Activated CD8-positive, alpha-beta memory T cell treated with anti-CD3 and anti-CD28 coated beads for 4 hours (primary cell): ENCODE measurements at regions not wholly inside any gene's neighbourhood (a gene's known extent, or its start where the extent isn't known, plus 50 kb on each side); places are given as distances from the start of the nearest gene placed in this dataset.
A peak's percentile ranks its signal among the peaks of the same experiment; 100 is the strongest.

Experiments used
- DNase-seq, 2 donors: peaks; one replicate each; pipeline ENCODE4 v3.0.0-alpha.2; 2020; ENCODE audit warnings: low read depth in 2 of 2

DNA sequence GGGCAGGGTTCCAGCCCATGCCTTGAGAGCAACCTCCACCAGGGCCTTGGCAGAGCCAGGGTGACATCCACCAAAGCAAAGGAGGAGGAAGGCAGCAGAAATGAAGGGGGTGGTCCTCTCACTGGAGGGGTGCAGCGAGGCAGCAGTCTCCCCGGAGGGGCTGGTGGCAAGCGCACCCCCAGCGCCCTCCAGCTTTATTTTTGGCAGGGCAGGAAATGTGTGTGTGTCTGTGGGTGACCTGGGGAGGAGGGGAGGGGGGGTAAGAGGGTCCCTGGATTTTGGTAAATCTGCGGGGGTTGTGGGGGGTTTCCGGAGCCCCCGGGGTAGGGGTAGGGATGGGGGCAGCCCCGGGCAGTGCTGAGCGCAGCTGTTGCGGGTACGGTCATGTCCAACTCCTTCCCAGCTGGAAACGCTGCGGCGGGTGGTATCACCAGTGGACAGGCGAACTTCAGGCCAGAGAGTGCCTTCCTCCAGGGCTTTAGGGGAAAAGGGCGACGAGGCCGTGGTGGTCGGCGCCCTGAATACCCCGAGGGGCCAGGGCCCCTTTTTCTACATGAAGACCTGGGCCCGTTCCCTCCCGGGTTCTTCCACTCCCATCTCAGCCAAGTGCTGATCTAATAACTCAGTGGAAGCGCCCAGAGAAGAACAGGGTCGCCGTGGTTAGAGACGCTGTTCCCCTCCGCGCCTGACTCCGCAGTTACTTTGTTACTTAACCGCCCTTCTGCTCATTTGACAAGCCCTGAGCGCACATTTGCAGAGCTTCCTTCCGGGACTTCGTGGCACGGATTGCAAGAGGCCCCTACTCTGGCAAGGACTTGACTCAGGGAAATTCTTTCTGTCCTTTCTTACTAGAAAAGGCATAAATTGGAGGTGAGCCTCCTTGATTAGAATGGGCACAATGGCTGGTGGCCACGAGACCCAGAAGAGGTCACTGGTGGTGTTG lies 55.2 kb downstream of the FOS start:
- peak; percentile 5 to 19 for DNase-seq

GRCh38 chr14:75334549-75335051 lies 56.0 kb downstream of the FOS start:
- DNase-seq = no peak

DNA sequence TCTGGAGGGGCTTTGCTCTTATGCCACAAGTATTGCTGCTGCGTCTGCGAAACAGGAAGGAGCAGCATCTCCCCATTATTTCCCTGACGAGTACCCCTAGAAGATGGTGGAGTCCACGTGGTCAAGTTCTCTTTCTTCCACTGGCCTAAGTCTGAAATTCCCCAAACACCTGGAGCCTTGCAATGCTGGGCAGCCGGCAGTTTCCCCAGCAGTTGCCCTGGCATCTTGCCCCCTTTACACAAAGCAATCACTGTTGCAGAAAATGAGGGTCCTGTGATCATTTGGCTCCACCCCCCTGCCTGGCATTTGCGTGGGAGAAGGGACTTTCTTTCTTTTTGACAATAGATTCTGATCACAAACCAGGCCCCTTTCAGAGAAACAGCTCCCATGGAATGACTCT lies 56.9 kb downstream of the FOS start:
- no peak for DNase-seq

DNA sequence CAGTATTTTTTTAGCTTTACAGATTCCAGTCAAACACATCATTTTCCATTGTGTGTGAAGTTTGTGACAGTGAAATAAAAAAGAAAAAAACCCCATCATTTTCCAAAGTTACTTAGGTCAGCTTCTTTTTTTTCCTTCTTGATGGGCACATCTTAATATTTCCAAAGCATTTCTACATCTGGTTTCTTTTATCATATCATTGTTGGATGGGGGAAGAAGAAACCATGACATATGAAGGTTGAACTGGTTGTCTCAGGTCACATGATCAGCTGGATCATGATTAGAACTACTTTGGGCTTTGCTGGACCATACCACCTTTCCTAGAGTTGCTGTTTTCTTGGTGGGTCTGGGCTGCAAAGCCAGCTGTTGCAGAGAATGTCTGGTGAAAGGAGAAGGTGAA lies 59.8 kb downstream of the FOS start:
- DNase-seq = no peak

GRCh38 chr14:75339059-75339458 lies 60.4 kb downstream of the FOS start:
- no peak for DNase-seq

DNA sequence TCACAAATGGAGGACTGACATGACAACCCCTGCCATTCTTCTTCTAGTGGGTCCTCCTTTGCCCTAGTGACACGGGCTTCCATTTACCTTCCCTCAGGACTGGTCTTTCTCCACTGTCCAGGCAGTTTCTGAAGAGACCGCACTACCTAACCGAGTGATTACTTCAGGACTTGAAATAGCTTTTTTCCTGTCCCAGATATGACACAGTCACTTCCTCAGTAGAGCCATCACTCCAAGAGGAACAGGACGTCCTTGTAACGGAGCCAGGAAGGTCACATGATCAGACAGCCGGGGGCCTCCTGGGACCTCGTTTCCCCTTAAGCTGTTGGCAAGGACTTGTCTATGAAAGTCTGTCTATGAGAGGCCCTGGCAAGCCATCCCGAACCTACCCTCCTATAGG lies 62.3 kb downstream of the FOS start:
- no peak for DNase-seq

DNA sequence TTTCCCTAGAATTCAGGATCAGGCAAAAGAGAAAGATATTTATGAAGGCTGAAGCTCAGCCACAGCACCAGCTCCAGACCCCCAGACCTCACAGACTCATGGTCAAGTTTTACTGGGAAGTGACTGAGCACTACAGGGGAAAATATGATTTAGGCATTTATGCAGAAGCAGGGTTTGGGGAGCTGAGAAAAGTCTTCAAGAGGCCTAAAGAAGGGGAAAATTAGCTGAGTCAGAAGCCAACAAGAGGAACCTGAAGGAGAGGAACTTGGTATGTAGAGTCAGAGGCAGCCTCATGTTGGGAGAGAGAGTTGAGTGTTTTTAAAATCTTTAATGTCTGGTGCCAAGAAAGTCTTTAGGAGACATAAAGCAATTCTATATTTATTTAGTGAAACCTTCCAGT lies 63.0 kb downstream of the FOS start:
- DNase-seq = no peak

DNA sequence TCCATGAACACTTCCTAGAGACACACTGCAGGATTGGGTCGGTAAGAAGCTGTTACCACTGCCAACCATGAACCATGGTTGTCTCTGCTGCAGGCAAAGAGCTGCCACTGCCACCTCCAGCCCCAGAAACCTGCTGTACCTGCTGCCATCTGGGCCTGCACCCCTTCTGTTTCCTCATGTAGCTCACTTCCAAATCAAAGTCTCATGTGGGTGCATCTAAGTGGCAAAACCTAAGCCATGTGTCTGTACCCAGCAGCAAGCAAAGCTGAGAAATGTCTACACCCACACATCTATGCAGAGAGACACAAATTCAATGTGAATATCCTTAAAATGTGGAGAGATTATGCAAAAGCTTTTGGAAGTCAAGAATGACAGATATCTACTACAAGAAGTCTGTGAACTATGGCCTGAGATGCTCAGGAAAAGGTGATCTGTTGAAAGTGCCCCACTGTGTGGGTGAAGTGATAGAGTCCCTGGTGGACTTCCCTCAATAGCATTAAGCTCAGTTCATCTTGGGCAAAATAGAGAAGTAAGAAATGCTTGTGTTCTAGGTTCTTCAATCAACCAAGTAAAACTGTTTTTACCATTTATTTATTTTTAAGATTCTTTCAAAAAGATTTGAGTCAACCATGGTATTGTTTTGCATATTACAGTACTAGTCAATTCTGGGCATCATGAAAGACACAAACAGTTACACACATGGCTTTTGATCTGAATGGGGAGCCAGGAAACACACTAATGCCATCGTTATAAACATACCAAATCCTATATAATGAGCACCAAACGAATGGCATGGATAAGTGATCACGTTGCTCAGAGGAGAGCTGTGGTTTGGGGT lies 64.4 kb downstream of the FOS start:
- no peak for DNase-seq

- no peak for DNase-seq
Measured at GRCh38 chr14:75343911-75344310, 65.3 kb downstream of the FOS start.

DNA sequence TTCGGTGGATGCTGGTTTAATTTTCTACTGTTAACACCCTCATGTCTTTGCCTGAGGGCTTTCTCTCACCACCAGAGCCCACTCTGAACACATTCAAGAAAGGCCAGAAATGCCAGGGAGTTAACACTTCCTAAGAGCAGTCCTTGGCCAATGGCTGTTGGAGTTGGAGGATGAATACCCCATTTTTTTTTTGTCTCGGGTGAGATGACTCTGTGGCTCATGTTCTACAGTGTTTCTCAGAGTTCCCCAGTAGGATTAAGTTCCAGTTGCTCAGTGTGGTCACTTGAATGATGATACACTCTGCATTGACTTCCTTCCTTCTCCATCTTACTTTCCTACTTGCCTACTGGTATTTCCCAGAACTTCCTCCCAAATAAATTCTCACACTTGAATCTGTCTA lies 65.8 kb downstream of the FOS start:
- no peak for DNase-seq

GRCh38 chr14:75350505-75351060 lies 72.0 kb downstream of the FOS start:
- no peak for DNase-seq

DNA sequence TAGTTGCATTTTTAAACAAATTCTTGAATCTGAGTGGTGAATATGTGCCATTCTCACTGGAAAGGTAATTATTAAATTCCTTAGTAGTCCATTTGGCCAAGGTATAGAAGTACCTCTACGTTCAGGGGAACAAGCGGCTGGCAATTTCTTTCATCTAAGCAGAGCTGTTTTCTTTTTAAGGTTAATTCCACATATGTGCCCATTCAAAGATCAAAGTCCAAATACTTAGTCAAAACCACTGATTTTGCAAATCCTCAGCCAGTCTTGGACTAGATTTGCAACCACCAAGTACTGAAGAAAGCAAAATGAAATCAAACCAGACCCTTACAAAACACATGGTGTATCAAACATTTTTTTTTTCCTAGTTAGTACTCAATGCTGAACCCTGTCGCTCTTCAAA lies 68.7 kb upstream of the JDP2 start:
- no peak for DNase-seq

- no peak for DNase-seq
Measured at GRCh38 chr14:75361041-75361440, 66.8 kb upstream of the JDP2 start.

DNA sequence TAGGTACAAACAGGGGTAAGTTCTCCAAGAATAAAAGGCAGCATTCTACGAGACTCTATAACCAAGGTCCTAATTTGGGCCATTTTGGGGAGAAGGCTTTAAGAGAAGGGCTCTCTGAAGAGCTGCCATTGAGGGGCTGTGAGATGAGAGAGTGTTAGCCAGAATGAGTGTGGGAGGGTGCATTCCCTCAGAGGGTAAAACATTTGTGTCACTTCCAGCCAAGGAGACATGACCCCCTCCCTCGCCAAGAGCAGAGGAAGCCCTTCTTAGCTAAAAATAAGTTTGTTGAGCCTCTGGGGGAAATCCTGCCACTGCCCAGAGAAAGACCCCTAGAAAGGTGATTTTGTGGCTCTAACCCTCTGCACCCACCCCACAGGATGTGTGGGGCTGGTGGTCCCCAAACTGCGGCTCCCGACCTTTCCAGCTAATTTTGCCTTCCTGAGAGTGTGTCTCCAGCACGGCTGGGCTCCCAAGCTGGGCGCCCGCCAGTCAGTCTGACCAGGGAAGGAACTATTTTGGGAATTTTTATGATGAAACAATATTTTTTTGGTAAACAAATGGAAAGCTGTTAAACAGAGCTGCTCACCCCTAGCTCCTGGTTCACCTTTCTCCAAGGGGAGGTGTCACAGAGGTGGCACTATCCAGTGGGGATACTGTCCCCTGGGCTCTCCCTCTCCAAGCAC lies 65.9 kb upstream of the JDP2 start:
- no peak for DNase-seq

- no peak for DNase-seq
Measured at GRCh38 chr14:75363130-75363529, 64.7 kb upstream of the JDP2 start.

DNA sequence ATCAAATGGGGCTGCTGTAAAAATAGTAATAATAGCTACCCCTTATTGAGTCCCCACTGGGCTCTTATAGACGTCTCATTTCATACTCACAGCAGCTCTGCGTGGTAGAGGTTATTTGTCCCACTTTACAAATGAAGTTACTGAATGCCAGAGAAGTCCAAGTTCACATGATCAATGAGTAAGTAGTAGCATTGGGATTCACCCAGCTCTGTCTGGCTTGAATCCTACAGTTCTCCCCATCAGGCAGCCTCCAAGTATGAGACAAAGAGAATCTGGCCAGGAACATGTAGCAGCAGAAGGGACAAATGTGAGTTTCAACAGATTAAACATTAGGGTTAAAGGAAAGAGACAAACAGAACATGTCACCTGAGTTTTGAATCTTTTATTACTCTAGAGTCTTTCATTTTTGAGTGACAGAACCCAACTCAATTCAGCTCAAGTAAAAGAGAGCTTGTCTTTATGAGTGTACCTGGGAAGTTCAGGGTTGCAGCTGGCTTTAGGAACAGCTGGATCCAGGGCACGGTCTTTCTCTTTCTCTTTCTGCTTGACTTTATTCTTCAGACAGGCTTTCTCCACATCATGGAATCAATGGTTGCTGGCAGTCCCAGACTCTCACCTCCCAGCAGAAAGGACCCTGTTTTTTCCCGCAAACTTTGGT lies 64.1 kb upstream of the JDP2 start:
- no peak for DNase-seq

- no peak for DNase-seq
Measured at GRCh38 chr14:75365116-75365515, 62.7 kb upstream of the JDP2 start.

DNA sequence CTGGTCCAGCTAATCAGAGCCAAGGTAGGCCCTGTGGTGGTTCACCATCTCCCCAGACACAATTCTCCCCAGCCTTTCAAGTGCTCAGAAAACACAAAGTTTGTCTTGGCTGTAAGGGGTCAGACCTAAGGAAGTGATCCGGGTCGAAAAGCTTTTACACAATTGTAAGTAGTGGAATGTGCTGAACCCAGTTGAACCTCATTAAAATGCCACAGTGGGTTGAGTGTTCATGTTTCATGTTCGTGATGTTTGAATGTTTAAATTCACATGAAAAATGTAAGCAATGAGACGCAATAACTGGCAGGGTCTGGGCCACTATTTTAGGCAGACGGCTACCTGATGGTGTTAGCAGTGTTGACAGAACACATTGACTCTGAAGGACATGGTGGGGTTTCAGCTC lies 60.9 kb upstream of the JDP2 start:
- no peak for DNase-seq

GRCh38 chr14:75368333-75368732 lies 59.5 kb upstream of the JDP2 start:
- no peak for DNase-seq

DNA sequence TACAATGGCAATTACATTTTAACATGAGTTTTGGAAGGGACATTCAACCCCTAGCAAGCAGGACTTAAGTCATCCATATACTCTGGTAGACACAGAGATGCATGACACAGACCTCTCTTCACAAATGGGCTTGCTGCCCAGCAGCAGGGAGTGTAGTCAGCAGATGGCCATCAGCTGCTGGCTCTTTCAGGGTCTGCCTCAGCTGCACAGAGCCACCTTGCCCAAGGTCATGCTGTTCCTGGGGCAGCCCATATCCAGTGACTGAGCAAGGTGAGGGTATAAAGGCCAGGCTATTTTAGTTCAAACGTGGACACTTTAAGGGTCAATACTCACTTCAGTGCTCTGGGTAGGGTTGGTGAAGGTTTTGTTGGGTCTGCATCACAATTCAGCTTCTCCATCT lies 58.3 kb upstream of the JDP2 start:
- DNase-seq = no peak
